ENCODE measurements at regions not wholly inside any gene's neighbourhood (a gene's known extent, or its start where the extent isn't known, plus 50 kb on each side); places are given as distances from the start of the nearest gene placed in this dataset.

DNA sequence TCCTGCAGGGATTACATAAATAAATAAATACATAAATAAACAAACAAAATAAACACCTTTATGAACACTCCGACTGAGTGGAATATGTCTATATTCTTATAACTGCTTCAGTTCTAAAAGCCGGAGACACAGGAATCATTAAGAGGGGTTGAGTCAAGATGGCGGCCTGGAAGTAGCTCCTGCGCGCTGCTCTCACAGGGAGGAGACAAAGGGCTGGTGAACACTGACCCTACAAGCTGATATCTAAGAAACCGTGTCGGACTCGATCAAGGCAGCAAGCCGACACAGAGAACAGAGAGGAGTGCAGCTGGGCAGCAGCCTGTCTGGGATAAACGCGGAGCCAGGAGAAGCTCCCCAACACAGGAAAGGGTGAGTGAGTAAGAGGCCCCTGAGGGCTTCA is 1098.6 kb upstream of the NCAM2 start:
- no peak for TF ChIP-seq POLR2A (IDR thresholded peaks at IDR 0.05)
- TF ChIP-seq, protein P1, sequence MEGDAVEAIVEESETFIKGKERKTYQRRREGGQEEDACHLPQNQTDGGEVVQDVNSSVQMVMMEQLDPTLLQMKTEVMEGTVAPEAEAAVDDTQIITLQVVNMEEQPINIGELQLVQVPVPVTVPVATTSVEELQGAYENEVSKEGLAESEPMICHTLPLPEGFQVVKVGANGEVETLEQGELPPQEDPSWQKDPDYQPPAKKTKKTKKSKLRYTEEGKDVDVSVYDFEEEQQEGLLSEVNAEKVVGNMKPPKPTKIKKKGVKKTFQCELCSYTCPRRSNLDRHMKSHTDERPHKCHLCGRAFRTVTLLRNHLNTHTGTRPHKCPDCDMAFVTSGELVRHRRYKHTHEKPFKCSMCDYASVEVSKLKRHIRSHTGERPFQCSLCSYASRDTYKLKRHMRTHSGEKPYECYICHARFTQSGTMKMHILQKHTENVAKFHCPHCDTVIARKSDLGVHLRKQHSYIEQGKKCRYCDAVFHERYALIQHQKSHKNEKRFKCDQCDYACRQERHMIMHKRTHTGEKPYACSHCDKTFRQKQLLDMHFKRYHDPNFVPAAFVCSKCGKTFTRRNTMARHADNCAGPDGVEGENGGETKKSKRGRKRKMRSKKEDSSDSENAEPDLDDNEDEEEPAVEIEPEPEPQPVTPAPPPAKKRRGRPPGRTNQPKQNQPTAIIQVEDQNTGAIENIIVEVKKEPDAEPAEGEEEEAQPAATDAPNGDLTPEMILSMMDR (IDR thresholded peaks at IDR 0.05) = no peak
